Central memory CD8-positive, alpha-beta T cell (primary cell): ENCODE measurements at regions not wholly inside any gene's neighbourhood (a gene's known extent, or its start where the extent isn't known, plus 50 kb on each side); places are given as distances from the start of the nearest gene placed in this dataset.

ENCODE experiments used
- ATAC-seq: fragments of 150-1000 bp; cut with Tn5 transposase; replicated peaks from 2 replicates; pipeline ENCODE4 v1.10.0; 2022; ENCODE audit warnings: mild to moderate bottlenecking, moderate FRiP score, moderate number of reproducible peaks; ENCODE audit not compliant: poor library complexity, severe bottlenecking; ENCODE audit errors: extremely low read depth
- DNase-seq, 2 donors: peaks; one replicate each; pipeline ENCODE4 v3.0.0; 2021; ENCODE audit warnings: low spot score in 2 of 2
- H3K27ac Mint-ChIP-seq: one replicate; pipeline ENCODE4 v1.8.0; 2022; ENCODE audit warnings: low read depth, mild to moderate bottlenecking, moderate library complexity, mixed read lengths
- H3K27me3 Mint-ChIP-seq: one replicate; pipeline ENCODE4 v1.8.0; 2022; ENCODE audit warnings: mixed read lengths
- H3K36me3 Mint-ChIP-seq: one replicate; pipeline ENCODE4 v1.8.0; 2022; ENCODE audit warnings: mild to moderate bottlenecking, moderate library complexity, mixed read lengths; ENCODE audit not compliant: insufficient read depth
- H3K4me1 Mint-ChIP-seq: one replicate; pipeline ENCODE4 v1.8.0; 2022; ENCODE audit warnings: mixed read lengths
- H3K4me3 Mint-ChIP-seq: one replicate; pipeline ENCODE4 v1.8.0; 2022; ENCODE audit warnings: mild to moderate bottlenecking, moderate library complexity, mixed read lengths
- H3K9me3 Mint-ChIP-seq: one replicate; pipeline ENCODE4 v1.8.0; 2022; ENCODE audit warnings: mixed read lengths

DNA sequence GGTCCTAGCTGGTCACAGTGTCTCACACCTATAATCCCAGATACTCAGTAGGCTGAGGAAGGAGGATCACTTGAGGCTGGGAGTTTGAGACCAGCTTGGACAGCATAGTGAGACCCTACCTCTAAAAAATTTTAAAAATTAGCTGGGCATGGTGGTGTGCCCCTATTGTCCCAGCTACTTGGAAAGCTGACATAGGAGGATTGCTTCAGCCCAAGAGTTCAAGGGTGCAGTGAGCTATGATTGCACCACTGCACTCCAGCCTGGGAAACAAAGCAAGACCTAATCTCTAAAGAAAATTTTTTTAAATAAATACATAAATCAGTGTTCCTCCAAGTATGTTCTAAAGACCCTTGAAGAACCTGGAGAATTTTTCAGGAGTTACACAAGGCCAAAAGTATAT is 50.6 kb upstream of the GNAO1 start:
- H3K4me1 Mint-ChIP-seq, result peaks cover 15% of the 10 kb centered on the region
- no peak overlapping the region for H3K27ac Mint-ChIP-seq
- H3K36me3 Mint-ChIP-seq, result no peaks in the 10 kb centered on the region
- H3K9me3 Mint-ChIP-seq, result no peaks in the 10 kb centered on the region
- DNase-seq (no peak), ATAC-seq (no peak)
- no peak overlapping the region for H3K4me3 Mint-ChIP-seq
- H3K27me3 Mint-ChIP-seq, result no peaks in the 10 kb centered on the region

DNA sequence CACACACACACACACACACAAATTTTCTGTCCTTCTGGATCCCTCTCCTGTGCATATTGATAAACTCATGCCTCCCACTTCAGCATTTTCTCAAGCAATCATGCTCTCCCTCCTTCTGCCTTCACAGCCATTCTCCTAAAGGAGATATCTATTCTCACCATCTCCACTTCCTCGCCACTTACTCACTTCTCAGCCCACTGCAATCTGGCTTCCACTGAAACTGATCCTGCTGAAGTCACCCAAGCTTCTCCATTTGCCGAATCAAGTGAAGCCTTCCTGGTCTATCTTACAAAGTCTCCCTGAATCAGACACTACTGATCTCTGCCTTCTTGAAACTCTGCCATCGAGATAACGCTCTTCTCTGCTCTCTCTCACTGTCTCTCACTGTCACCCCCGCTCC is 54.0 kb upstream of the GNAO1 start:
- Mint-ChIP-seq H3K36me3 (no peaks in the 10 kb centered on the region), H3K4me3 (peak overlapping the region; percentile 17), H3K27me3 (no peaks in the 10 kb centered on the region), H3K4me1 (peaks cover 15% of the 10 kb centered on the region), H3K9me3 (no peaks in the 10 kb centered on the region), H3K27ac (no peak overlapping the region)
- no peak for DNase-seq
- ATAC-seq, result peak; percentile 28

DNA sequence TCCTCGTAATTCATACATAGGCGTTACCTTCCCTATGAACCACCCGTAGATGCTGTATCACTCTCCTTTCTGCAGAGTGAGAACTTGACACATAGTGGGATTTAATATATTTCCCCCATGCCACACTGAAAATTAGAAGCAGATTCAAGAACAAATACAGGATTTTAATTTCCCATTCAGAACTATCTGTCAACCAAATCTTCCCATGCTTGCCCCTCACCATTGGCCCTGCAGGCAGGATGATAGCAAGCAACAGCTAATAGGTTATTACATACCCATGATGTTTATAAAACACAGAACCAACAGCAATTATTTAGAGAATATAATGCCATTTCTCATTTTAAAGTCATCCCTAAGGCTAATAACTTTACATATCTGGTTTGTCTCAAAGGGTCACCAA is 55.0 kb upstream of the GNAO1 start:
- H3K36me3 Mint-ChIP-seq, result no peaks in the 10 kb centered on the region
- H3K27me3 Mint-ChIP-seq, result peaks cover 6% of the 10 kb centered on the region
- DNase-seq (no peak), ATAC-seq (no peak)
- H3K9me3 Mint-ChIP-seq, result no peaks in the 10 kb centered on the region
- H3K4me3 Mint-ChIP-seq, result no peak overlapping the region
- peaks cover 15% of the 10 kb centered on the region for H3K4me1 Mint-ChIP-seq
- H3K27ac Mint-ChIP-seq, result no peak overlapping the region

GRCh38 chr16:56134790-56135189 is 56.5 kb upstream of the GNAO1 start:
- Mint-ChIP-seq H3K4me3 (no peak overlapping the region), H3K27me3 (peaks cover 21% of the 10 kb centered on the region), H3K27ac (no peak overlapping the region), H3K4me1 (peaks cover 15% of the 10 kb centered on the region), H3K36me3 (no peaks in the 10 kb centered on the region), H3K9me3 (no peaks in the 10 kb centered on the region)
- ATAC-seq (no peak), DNase-seq (no peak)

DNA sequence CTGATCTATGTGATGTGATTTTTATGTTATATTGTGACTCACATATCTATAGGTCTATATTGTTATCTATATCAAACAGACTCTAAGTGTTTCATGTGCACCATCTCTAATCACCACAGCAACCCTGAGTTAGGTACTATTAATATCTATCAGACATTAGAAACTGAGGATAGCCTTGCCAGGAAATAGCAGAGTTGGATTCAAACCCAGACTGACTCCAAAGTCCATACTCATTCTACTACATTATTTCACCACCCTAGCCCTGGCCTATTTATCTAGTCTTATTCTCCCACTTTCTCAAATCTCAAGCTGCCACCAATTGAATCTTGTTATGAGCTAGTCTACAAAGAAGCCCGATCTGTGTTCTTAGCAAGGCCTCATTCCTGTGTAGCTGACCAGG is 65.4 kb upstream of the GNAO1 start:
- ATAC-seq, result no peak
- no peaks in the 10 kb centered on the region for H3K9me3 Mint-ChIP-seq
- peaks cover 69% of the 10 kb centered on the region for H3K27me3 Mint-ChIP-seq
- no peak for DNase-seq
- H3K4me3 Mint-ChIP-seq, result no peak overlapping the region
- H3K36me3 Mint-ChIP-seq, result no peaks in the 10 kb centered on the region
- no peaks in the 10 kb centered on the region for H3K4me1 Mint-ChIP-seq
- H3K27ac Mint-ChIP-seq, result no peak overlapping the region

GRCh38 chr16:56122251-56122650 is 69.0 kb upstream of the GNAO1 start:
- ATAC-seq (no peak), DNase-seq (no peak)
- Mint-ChIP-seq H3K27me3 (peaks cover 36% of the 10 kb centered on the region), H3K4me3 (no peak overlapping the region), H3K36me3 (no peaks in the 10 kb centered on the region), H3K4me1 (peaks cover 4% of the 10 kb centered on the region), H3K9me3 (no peaks in the 10 kb centered on the region), H3K27ac (no peak overlapping the region)

DNA sequence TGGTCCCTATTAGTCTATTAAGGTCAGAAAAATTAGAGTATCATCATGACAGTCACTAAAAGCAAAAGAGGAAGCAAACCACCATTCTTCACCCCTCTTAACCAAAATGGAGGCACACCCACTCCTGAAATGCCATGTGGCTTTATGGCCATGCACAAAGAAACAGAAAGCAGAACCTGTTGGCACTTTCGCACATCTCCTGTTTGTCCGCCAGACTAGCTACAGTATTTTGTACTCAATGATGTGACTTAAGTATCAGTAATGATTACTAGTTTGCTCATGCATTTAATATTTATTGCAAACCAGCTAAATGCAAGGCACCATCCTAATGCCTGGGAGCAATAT is 70.2 kb upstream of the GNAO1 start:
- H3K9me3 Mint-ChIP-seq, result no peaks in the 10 kb centered on the region
- no peak overlapping the region for H3K4me3 Mint-ChIP-seq
- peaks cover 4% of the 10 kb centered on the region for H3K4me1 Mint-ChIP-seq
- peaks cover 25% of the 10 kb centered on the region for H3K27me3 Mint-ChIP-seq
- DNase-seq (no peak), ATAC-seq (no peak)
- H3K27ac Mint-ChIP-seq, result no peak overlapping the region
- H3K36me3 Mint-ChIP-seq, result no peaks in the 10 kb centered on the region

- no peak for ATAC-seq
- no peak for DNase-seq
- Mint-ChIP-seq H3K27me3 (peaks cover 20% of the 10 kb centered on the region), H3K4me3 (no peak overlapping the region), H3K4me1 (peaks cover 4% of the 10 kb centered on the region), H3K27ac (no peak overlapping the region), H3K36me3 (no peaks in the 10 kb centered on the region), H3K9me3 (no peaks in the 10 kb centered on the region)
Observed at GRCh38 chr16:56120447-56121155, 70.7 kb upstream of the GNAO1 start.

DNA sequence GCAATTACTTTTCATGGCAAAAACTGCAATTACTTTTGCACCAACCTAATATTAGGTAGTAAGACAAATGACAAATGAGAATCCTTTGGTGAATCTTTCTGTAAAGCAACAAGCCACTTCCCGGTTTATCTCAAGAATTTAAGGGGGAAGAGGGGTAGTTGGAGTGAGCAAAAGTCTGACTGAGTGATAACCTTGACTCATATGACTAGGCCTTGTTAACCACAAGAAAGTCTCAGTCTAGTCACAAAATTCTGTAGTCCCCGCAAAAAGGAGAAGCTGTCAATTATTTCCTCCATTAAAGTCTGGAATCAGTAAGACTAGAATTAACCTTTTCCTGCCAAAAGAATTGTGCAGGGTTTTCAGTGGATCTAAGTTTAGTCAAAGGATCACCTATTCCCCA is 72.2 kb upstream of the GNAO1 start:
- H3K27ac Mint-ChIP-seq, result no peak overlapping the region
- no peaks in the 10 kb centered on the region for H3K9me3 Mint-ChIP-seq
- no peak for DNase-seq
- peaks cover 8% of the 10 kb centered on the region for H3K27me3 Mint-ChIP-seq
- H3K4me3 Mint-ChIP-seq, result no peak overlapping the region
- H3K4me1 Mint-ChIP-seq, result peaks cover 4% of the 10 kb centered on the region
- ATAC-seq, result peak; percentile 49
- H3K36me3 Mint-ChIP-seq, result no peaks in the 10 kb centered on the region

DNA sequence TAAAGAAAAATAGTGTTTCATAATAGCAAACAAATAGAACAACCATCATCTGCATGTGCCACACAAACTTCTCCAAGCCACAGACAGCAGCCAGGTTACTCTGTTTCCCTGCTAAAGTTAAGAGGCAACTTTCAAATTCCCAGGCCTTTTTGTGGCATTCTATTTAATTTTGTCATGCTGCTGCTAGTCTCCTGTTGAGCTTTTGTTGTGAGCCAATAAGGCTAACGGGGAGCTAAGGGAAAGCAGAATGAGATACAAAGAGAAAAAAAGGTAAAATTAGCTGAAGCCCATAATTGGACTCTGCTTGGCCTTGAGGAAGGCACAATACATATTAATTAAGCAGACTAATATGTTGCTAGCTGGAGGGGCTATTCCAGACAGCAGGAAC is 74.7 kb upstream of the GNAO1 start:
- no peak overlapping the region for H3K4me3 Mint-ChIP-seq
- H3K4me1 Mint-ChIP-seq, result peaks cover 4% of the 10 kb centered on the region
- DNase-seq, result no peak
- no peaks in the 10 kb centered on the region for H3K36me3 Mint-ChIP-seq
- H3K27me3 Mint-ChIP-seq, result no peaks in the 10 kb centered on the region
- H3K9me3 Mint-ChIP-seq, result no peaks in the 10 kb centered on the region
- no peak for ATAC-seq
- no peak overlapping the region for H3K27ac Mint-ChIP-seq

- Mint-ChIP-seq H3K27ac (no peak overlapping the region), H3K9me3 (no peaks in the 10 kb centered on the region), H3K36me3 (no peaks in the 10 kb centered on the region), H3K27me3 (no peaks in the 10 kb centered on the region), H3K4me3 (no peak overlapping the region), H3K4me1 (peaks cover 4% of the 10 kb centered on the region)
- DNase-seq (no peak), ATAC-seq (no peak)
Observed at GRCh38 chr16:56115817-56116576, 75.3 kb upstream of the GNAO1 start.

DNA sequence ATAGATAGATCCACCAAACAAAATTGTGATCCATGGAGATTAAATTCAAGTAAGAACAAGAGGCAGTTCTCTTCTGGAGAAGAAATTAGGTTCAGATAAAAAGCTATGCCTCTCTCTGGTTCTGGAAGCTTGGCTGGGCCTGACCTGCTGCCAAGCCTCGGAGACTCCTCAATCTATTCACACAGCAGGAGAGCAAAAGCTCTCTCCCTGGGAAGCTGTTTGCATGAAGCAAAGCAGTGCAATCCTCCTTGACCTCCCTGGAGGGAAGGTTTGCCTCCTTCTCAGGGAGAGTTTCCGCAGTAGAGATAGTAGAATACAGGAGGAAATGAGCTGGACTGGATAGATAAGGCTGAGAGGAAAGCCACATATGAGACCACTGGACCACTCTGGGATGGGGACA is 78.1 kb upstream of the GNAO1 start:
- H3K27me3 Mint-ChIP-seq, result no peaks in the 10 kb centered on the region
- DNase-seq, result no peak
- no peaks in the 10 kb centered on the region for H3K4me1 Mint-ChIP-seq
- H3K9me3 Mint-ChIP-seq, result no peaks in the 10 kb centered on the region
- H3K27ac Mint-ChIP-seq, result no peak overlapping the region
- no peak for ATAC-seq
- H3K36me3 Mint-ChIP-seq, result no peaks in the 10 kb centered on the region
- no peak overlapping the region for H3K4me3 Mint-ChIP-seq

DNA sequence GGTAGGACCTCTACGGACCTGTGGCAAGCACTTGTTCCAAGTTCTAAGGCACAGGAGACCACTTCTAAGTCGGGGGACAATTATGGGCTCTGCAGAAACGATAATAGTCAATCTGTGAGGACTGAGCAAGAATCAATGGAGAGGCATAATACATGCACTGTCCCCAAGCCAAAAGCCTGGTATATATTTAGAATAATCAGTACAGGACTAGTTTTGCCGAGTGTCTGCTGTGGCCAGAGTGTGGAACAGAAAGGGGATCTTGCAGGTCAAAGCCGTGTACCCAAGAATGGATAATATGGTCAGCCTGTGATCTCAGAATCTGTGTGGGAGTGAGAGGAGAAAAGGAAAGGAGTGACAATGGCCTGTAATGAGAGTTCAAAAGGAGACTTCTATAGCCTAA is 80.2 kb upstream of the GNAO1 start:
- Mint-ChIP-seq H3K9me3 (no peaks in the 10 kb centered on the region), H3K27ac (no peak overlapping the region), H3K27me3 (no peaks in the 10 kb centered on the region), H3K36me3 (no peaks in the 10 kb centered on the region), H3K4me1 (no peaks in the 10 kb centered on the region), H3K4me3 (no peak overlapping the region)
- no peak for DNase-seq
- ATAC-seq, result no peak
